ENCODE measurements at regions not wholly inside any gene's neighbourhood (a gene's known extent, or its start where the extent isn't known, plus 50 kb on each side); places are given as distances from the start of the nearest gene placed in this dataset.

DNA sequence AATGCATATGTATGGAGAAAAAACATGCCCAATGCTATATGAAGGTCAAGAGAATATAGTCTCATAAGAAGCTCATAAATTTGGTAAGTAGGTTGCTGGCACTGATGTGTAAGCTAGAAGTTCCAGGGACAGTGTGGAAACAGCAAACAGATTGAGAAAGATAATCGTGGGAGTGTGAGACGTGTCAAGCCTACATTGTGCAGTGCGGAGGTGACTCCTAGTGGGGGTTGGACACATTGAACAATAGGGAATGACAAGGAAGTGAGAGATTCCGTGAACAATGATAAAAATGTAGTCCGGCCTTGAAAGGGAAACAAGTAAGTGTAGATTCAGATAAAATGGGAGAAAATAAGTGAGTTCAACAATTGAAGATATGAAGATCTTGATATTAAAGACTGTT lies 788.4 kb upstream of the PRMT6 start:
- TF ChIP-seq, protein P1, sequence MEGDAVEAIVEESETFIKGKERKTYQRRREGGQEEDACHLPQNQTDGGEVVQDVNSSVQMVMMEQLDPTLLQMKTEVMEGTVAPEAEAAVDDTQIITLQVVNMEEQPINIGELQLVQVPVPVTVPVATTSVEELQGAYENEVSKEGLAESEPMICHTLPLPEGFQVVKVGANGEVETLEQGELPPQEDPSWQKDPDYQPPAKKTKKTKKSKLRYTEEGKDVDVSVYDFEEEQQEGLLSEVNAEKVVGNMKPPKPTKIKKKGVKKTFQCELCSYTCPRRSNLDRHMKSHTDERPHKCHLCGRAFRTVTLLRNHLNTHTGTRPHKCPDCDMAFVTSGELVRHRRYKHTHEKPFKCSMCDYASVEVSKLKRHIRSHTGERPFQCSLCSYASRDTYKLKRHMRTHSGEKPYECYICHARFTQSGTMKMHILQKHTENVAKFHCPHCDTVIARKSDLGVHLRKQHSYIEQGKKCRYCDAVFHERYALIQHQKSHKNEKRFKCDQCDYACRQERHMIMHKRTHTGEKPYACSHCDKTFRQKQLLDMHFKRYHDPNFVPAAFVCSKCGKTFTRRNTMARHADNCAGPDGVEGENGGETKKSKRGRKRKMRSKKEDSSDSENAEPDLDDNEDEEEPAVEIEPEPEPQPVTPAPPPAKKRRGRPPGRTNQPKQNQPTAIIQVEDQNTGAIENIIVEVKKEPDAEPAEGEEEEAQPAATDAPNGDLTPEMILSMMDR (IDR thresholded peaks at IDR 0.05) = no peak
- TF ChIP-seq EP300 (IDR thresholded peaks at IDR 0.05) = no peak
